AG10803 (cell line): ENCODE measurements at regions not wholly inside any gene's neighbourhood (a gene's known extent, or its start where the extent isn't known, plus 50 kb on each side); places are given as distances from the start of the nearest gene placed in this dataset.

Source experiments
- DNase-seq: peaks from one replicate; pipeline ENCODE4 v3.0.0; 2010; ENCODE audit warnings: low read depth
- H3K4me3 ChIP-seq: 2 replicates; pipeline ENCODE4 v1.5.1; 2011; ENCODE audit warnings: mild to moderate bottlenecking, low read length, control low read depth
- CTCF ChIP-seq: conservative IDR thresholded peaks from 2 replicates; pipeline ENCODE4 v1.5.1; 2011; ENCODE audit warnings: mild to moderate bottlenecking, low read length, control low read depth, inconsistent platforms

GRCh38 chr4:92031825-92032224 lies 271.9 kb upstream of the GRID2 start:
- no peak for TF ChIP-seq CTCF
- DNase-seq: no peak
- no peak overlapping the region for H3K4me3 ChIP-seq

- H3K4me3 ChIP-seq: no peak overlapping the region
- TF ChIP-seq CTCF: no peak
- no peak for DNase-seq
These were observed 268.1 kb upstream of the GRID2 start for GRCh38 chr4:92035666-92036065.

- no peak for TF ChIP-seq CTCF
- no peak for DNase-seq
- no peak overlapping the region for H3K4me3 ChIP-seq
These were observed 258.0 kb upstream of the GRID2 start for GRCh38 chr4:92045718-92046117.

- TF ChIP-seq CTCF: no peak
- no peak for DNase-seq
- no peak overlapping the region for H3K4me3 ChIP-seq
These were observed 256.4 kb upstream of the GRID2 start for GRCh38 chr4:92047209-92047875.

GRCh38 chr4:92050875-92051274 lies 252.9 kb upstream of the GRID2 start:
- TF ChIP-seq CTCF: no peak
- H3K4me3 ChIP-seq: no peak overlapping the region
- DNase-seq: no peak

GRCh38 chr4:92059615-92060014 lies 244.2 kb upstream of the GRID2 start:
- no peak for TF ChIP-seq CTCF
- no peak for DNase-seq
- no peak overlapping the region for H3K4me3 ChIP-seq

- no peak overlapping the region for H3K4me3 ChIP-seq
- no peak for DNase-seq
- no peak for TF ChIP-seq CTCF
These were observed 243.4 kb upstream of the GRID2 start for GRCh38 chr4:92060333-92060732.
